Stimulated activated naive CD8-positive, alpha-beta T cell treated with anti-CD3 and anti-CD28 coated beads, Interleukin-15, Interleukin-2, amounts not matched to agents 100 ng/mL and 50 ng/mL, for 24 hours (primary cell): ENCODE measurements at regions not wholly inside any gene's neighbourhood (a gene's known extent, or its start where the extent isn't known, plus 50 kb on each side); places are given as distances from the start of the nearest gene placed in this dataset.

Experiments used
- H3K27ac Mint-ChIP-seq: one replicate; pipeline ENCODE4 v1.8.0; 2021; ENCODE audit warnings: mild to moderate bottlenecking, mixed read lengths
- H3K27me3 Mint-ChIP-seq: one replicate; pipeline ENCODE4 v1.8.0; 2021; ENCODE audit warnings: mixed read lengths
- H3K36me3 Mint-ChIP-seq: one replicate; pipeline ENCODE4 v1.8.0; 2021; ENCODE audit warnings: low read depth, mixed read lengths
- H3K4me1 Mint-ChIP-seq: one replicate; pipeline ENCODE4 v1.8.0; 2021; ENCODE audit warnings: low read depth, mixed read lengths
- H3K4me3 Mint-ChIP-seq: one replicate; pipeline ENCODE4 v1.8.0; 2021; ENCODE audit warnings: mild to moderate bottlenecking, mixed read lengths
- H3K9me3 Mint-ChIP-seq: one replicate; pipeline ENCODE4 v1.8.0; 2021; ENCODE audit warnings: mixed read lengths

GRCh38 chr15:38864122-38864521 is 299.5 kb upstream of the RASGRP1 start:
- H3K4me1 Mint-ChIP-seq: no peaks in the 10 kb centered on the region
- H3K9me3 Mint-ChIP-seq: no peaks in the 10 kb centered on the region
- no peak overlapping the region for H3K4me3 Mint-ChIP-seq
- no peak overlapping the region for H3K27ac Mint-ChIP-seq
- H3K36me3 Mint-ChIP-seq: no peaks in the 10 kb centered on the region
- peaks cover 4% of the 10 kb centered on the region for H3K27me3 Mint-ChIP-seq

- Mint-ChIP-seq H3K4me1 (no peaks in the 10 kb centered on the region), H3K27ac (no peak overlapping the region), H3K9me3 (no peaks in the 10 kb centered on the region), H3K4me3 (no peak overlapping the region), H3K36me3 (no peaks in the 10 kb centered on the region), H3K27me3 (peaks cover 4% of the 10 kb centered on the region)
These were observed 300.4 kb upstream of the RASGRP1 start for GRCh38 chr15:38864827-38865581.

- H3K27me3 Mint-ChIP-seq: peaks cover 10% of the 10 kb centered on the region
- H3K27ac Mint-ChIP-seq: no peak overlapping the region
- no peaks in the 10 kb centered on the region for H3K9me3 Mint-ChIP-seq
- no peak overlapping the region for H3K4me3 Mint-ChIP-seq
- no peaks in the 10 kb centered on the region for H3K4me1 Mint-ChIP-seq
- no peaks in the 10 kb centered on the region for H3K36me3 Mint-ChIP-seq
These were observed 302.9 kb upstream of the RASGRP1 start for GRCh38 chr15:38867556-38867955.

- Mint-ChIP-seq H3K4me3 (no peak overlapping the region), H3K27ac (no peak overlapping the region), H3K36me3 (no peaks in the 10 kb centered on the region), H3K4me1 (no peaks in the 10 kb centered on the region), H3K9me3 (no peaks in the 10 kb centered on the region), H3K27me3 (peaks cover 15% of the 10 kb centered on the region)
These were observed 303.9 kb upstream of the RASGRP1 start for GRCh38 chr15:38868326-38869114.

- Mint-ChIP-seq H3K36me3 (no peaks in the 10 kb centered on the region), H3K27ac (no peak overlapping the region), H3K27me3 (peaks cover 14% of the 10 kb centered on the region), H3K4me3 (no peak overlapping the region), H3K9me3 (no peaks in the 10 kb centered on the region), H3K4me1 (no peaks in the 10 kb centered on the region)
These were observed 307.0 kb upstream of the RASGRP1 start for GRCh38 chr15:38871638-38872037.

- peaks cover 14% of the 10 kb centered on the region for H3K27me3 Mint-ChIP-seq
- H3K27ac Mint-ChIP-seq: no peak overlapping the region
These were observed 308.1 kb upstream of the RASGRP1 start for GRCh38 chr15:38872732-38873131.

GRCh38 chr15:38873158-38873557 is 308.5 kb upstream of the RASGRP1 start:
- H3K27me3 Mint-ChIP-seq: peaks cover 14% of the 10 kb centered on the region
- no peak overlapping the region for H3K4me3 Mint-ChIP-seq
- H3K36me3 Mint-ChIP-seq: no peaks in the 10 kb centered on the region
- no peak overlapping the region for H3K27ac Mint-ChIP-seq
- no peaks in the 10 kb centered on the region for H3K4me1 Mint-ChIP-seq
- no peaks in the 10 kb centered on the region for H3K9me3 Mint-ChIP-seq

More at GRCh38 chr15:38872732-38873131, 308.1 kb upstream of the RASGRP1 start:
- Mint-ChIP-seq H3K9me3 (no peaks in the 10 kb centered on the region), H3K4me1 (no peaks in the 10 kb centered on the region), H3K4me3 (no peak overlapping the region), H3K36me3 (no peaks in the 10 kb centered on the region)

GRCh38 chr15:38874464-38874863 is 309.9 kb upstream of the RASGRP1 start:
- Mint-ChIP-seq H3K4me3 (no peak overlapping the region), H3K4me1 (no peaks in the 10 kb centered on the region), H3K27ac (no peak overlapping the region), H3K27me3 (peaks cover 14% of the 10 kb centered on the region), H3K36me3 (no peaks in the 10 kb centered on the region), H3K9me3 (no peaks in the 10 kb centered on the region)

- H3K4me3 Mint-ChIP-seq: no peak overlapping the region
- peaks cover 14% of the 10 kb centered on the region for H3K27me3 Mint-ChIP-seq
- no peaks in the 10 kb centered on the region for H3K4me1 Mint-ChIP-seq
- no peak overlapping the region for H3K27ac Mint-ChIP-seq
- no peaks in the 10 kb centered on the region for H3K9me3 Mint-ChIP-seq
- no peaks in the 10 kb centered on the region for H3K36me3 Mint-ChIP-seq
These were observed 311.6 kb upstream of the RASGRP1 start for GRCh38 chr15:38876211-38876610.

GRCh38 chr15:38876621-38877020 is 312.0 kb upstream of the RASGRP1 start:
- no peak overlapping the region for H3K27ac Mint-ChIP-seq
- H3K27me3 Mint-ChIP-seq: peaks cover 13% of the 10 kb centered on the region
- H3K36me3 Mint-ChIP-seq: no peaks in the 10 kb centered on the region
- no peaks in the 10 kb centered on the region for H3K4me1 Mint-ChIP-seq
- no peak overlapping the region for H3K4me3 Mint-ChIP-seq
- no peaks in the 10 kb centered on the region for H3K9me3 Mint-ChIP-seq

GRCh38 chr15:38877471-38877870 is 312.9 kb upstream of the RASGRP1 start:
- Mint-ChIP-seq H3K27ac (no peak overlapping the region), H3K36me3 (no peaks in the 10 kb centered on the region), H3K4me1 (no peaks in the 10 kb centered on the region), H3K9me3 (no peaks in the 10 kb centered on the region), H3K27me3 (peaks cover 13% of the 10 kb centered on the region), H3K4me3 (no peak overlapping the region)

GRCh38 chr15:38878026-38878425 is 313.4 kb upstream of the RASGRP1 start:
- Mint-ChIP-seq H3K27ac (no peak overlapping the region), H3K9me3 (no peaks in the 10 kb centered on the region), H3K4me3 (no peak overlapping the region), H3K27me3 (peaks cover 13% of the 10 kb centered on the region), H3K36me3 (no peaks in the 10 kb centered on the region), H3K4me1 (no peaks in the 10 kb centered on the region)

GRCh38 chr15:38878926-38879325 is 314.3 kb upstream of the RASGRP1 start:
- Mint-ChIP-seq H3K4me3 (no peak overlapping the region), H3K36me3 (no peaks in the 10 kb centered on the region), H3K9me3 (no peaks in the 10 kb centered on the region), H3K27me3 (peaks cover 5% of the 10 kb centered on the region), H3K4me1 (no peaks in the 10 kb centered on the region), H3K27ac (no peak overlapping the region)

GRCh38 chr15:38879909-38880471 is 315.4 kb upstream of the RASGRP1 start:
- Mint-ChIP-seq H3K9me3 (no peaks in the 10 kb centered on the region), H3K4me1 (no peaks in the 10 kb centered on the region), H3K27ac (no peak overlapping the region), H3K27me3 (peaks cover 8% of the 10 kb centered on the region), H3K36me3 (no peaks in the 10 kb centered on the region), H3K4me3 (no peak overlapping the region)

GRCh38 chr15:38882221-38882620 is 317.6 kb upstream of the RASGRP1 start:
- Mint-ChIP-seq H3K4me1 (no peaks in the 10 kb centered on the region), H3K9me3 (no peaks in the 10 kb centered on the region), H3K4me3 (no peak overlapping the region), H3K27me3 (peaks cover 12% of the 10 kb centered on the region), H3K27ac (no peak overlapping the region), H3K36me3 (no peaks in the 10 kb centered on the region)
